SU-DHL-6 (cell line): ENCODE measurements at regions not wholly inside any gene's neighbourhood (a gene's known extent, or its start where the extent isn't known, plus 50 kb on each side); places are given as distances from the start of the nearest gene placed in this dataset.

Experiments
- EZH2phosphoT487 ChIP-seq: fragments of 200-600 bp; sonication (generic), shearing (Covaris generic); conservative IDR thresholded peaks from 2 replicates; pipeline ENCODE4 v1.6.1; 2018; ENCODE audit warnings: mild to moderate bottlenecking, antibody characterized with exemption, low read length, moderate library complexity, mixed read lengths
- TF ChIP-seq, protein P1 (sequence below): fragments of 200-600 bp; sonication (generic); IDR thresholded peaks from one replicate; pipeline ENCODE4 v1.5.1; 2017; ENCODE audit warnings: antibody characterized with exemption, mild to moderate bottlenecking, low read length, moderate library complexity; ENCODE audit not compliant: insufficient read depth, poor library complexity, severe bottlenecking

GRCh38 chr12:28104903-28105864 lies 85.1 kb upstream of the CCDC91 start:
- no peak for TF ChIP-seq EZH2phosphoT487
- TF ChIP-seq, protein P1, sequence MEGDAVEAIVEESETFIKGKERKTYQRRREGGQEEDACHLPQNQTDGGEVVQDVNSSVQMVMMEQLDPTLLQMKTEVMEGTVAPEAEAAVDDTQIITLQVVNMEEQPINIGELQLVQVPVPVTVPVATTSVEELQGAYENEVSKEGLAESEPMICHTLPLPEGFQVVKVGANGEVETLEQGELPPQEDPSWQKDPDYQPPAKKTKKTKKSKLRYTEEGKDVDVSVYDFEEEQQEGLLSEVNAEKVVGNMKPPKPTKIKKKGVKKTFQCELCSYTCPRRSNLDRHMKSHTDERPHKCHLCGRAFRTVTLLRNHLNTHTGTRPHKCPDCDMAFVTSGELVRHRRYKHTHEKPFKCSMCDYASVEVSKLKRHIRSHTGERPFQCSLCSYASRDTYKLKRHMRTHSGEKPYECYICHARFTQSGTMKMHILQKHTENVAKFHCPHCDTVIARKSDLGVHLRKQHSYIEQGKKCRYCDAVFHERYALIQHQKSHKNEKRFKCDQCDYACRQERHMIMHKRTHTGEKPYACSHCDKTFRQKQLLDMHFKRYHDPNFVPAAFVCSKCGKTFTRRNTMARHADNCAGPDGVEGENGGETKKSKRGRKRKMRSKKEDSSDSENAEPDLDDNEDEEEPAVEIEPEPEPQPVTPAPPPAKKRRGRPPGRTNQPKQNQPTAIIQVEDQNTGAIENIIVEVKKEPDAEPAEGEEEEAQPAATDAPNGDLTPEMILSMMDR: no peak
